Fibroblast of pulmonary artery (primary cell): ENCODE measurements at regions not wholly inside any gene's neighbourhood (a gene's known extent, or its start where the extent isn't known, plus 50 kb on each side); places are given as distances from the start of the nearest gene placed in this dataset.

ENCODE experiments used
- DNase-seq: peaks from one replicate; pipeline ENCODE4 v3.0.0-alpha.2; 2010; ENCODE audit warnings: low read depth
- H3K4me3 ChIP-seq: replicated peaks from 2 replicates; pipeline ENCODE4 v1.5.1; 2011; ENCODE audit warnings: low read depth, mild to moderate bottlenecking, control low read depth, low read length, moderate library complexity
- TF ChIP-seq, protein P1 (sequence below): IDR thresholded peaks from 2 replicates; pipeline ENCODE4 v1.5.1; 2011; ENCODE audit warnings: mild to moderate bottlenecking, control low read depth, low read length, inconsistent platforms; ENCODE audit errors: missing control alignments

DNA sequence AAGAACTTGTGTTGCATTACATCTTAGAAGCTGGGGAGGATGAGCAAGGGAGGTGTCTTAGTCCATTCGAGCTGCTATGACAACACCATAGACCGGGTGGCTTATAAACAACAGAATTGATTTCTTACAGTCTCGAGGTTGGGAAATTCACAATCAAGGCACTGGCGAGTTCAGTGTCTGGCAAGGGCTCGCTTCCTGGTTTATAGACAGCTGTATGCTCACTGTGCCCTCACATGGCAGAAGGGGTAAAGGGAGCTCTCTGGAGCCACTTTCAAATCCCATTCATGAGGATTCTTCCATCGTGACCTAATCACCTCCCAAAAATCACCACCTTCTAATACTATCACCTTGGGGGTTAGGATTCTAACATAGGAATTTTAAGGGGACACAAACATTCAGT, 150.0 kb upstream of the NECTIN1 start:
- H3K4me3 ChIP-seq, result no peak overlapping the region
- TF ChIP-seq, protein P1, sequence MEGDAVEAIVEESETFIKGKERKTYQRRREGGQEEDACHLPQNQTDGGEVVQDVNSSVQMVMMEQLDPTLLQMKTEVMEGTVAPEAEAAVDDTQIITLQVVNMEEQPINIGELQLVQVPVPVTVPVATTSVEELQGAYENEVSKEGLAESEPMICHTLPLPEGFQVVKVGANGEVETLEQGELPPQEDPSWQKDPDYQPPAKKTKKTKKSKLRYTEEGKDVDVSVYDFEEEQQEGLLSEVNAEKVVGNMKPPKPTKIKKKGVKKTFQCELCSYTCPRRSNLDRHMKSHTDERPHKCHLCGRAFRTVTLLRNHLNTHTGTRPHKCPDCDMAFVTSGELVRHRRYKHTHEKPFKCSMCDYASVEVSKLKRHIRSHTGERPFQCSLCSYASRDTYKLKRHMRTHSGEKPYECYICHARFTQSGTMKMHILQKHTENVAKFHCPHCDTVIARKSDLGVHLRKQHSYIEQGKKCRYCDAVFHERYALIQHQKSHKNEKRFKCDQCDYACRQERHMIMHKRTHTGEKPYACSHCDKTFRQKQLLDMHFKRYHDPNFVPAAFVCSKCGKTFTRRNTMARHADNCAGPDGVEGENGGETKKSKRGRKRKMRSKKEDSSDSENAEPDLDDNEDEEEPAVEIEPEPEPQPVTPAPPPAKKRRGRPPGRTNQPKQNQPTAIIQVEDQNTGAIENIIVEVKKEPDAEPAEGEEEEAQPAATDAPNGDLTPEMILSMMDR, result no peak
- no peak for DNase-seq

DNA sequence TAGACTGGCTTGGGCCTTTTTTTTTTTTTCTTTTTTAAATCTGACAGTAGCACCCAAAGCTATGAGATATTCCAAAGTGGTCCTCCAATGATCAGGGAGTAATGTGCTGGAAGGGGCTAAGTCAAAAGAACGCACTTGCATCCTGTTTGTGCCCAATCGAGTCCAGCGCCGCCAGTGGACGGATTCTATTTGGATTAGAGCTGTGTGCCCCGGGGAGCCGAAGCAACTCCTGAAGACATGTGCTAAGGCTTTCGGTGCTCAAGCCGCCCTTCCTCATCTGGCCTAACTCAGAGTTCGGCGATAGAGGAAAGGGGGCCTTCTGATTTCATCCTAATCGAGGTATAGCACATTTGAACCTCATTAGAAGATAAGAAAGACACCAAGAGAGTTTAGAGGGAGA, 147.8 kb upstream of the NECTIN1 start:
- TF ChIP-seq, protein P1, result no peak
- H3K4me3 ChIP-seq, result no peak overlapping the region
- DNase-seq, result no peak

GRCh38 chr11:119875841-119876600, 147.0 kb upstream of the NECTIN1 start:
- TF ChIP-seq, protein P1, result no peak
- no peak overlapping the region for H3K4me3 ChIP-seq
- DNase-seq, result no peak

DNA sequence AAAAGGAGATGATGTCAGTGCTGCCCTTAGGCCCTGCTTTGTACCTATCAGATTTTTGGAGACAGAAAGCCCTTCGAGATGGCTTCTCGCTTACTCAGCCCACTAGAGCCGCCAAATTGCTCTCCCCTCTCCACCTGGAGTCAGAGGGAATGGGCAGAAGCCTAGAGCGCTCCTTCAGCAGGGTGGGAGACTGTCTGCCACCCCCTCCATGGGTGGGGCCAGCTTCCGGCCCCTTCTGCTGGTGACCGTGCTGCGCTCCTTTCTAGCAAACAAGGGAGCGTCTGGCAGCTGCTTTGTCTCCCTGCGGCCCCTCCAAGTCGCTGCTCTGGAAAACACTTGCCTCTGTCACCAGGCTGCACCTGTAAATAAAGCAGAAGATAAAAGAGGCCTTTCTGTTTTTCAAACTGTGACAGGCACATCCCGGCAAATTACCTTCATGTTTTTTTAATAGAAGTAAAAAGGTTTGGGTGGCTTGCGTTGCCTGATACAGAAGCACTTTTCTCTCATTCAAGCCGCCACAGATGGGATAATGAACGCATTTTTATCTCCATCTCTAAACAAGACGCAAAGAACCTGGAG, 145.7 kb upstream of the NECTIN1 start:
- H3K4me3 ChIP-seq, result no peak overlapping the region
- TF ChIP-seq, protein P1, result no peak
- no peak for DNase-seq

- DNase-seq, result no peak
- H3K4me3 ChIP-seq, result no peak overlapping the region
- TF ChIP-seq, protein P1, result no peak
Measured at GRCh38 chr11:119873761-119874421, 144.9 kb upstream of the NECTIN1 start.

GRCh38 chr11:119872611-119873310, 143.8 kb upstream of the NECTIN1 start:
- H3K4me3 ChIP-seq, result no peak overlapping the region
- TF ChIP-seq, protein P1, result no peak
- DNase-seq, result no peak
